Activated CD4-positive, alpha-beta T cell treated with anti-CD3 and anti-CD28 coated beads for 36 hours (primary cell): ENCODE measurements at regions not wholly inside any gene's neighbourhood (a gene's known extent, or its start where the extent isn't known, plus 50 kb on each side); places are given as distances from the start of the nearest gene placed in this dataset.

ENCODE experiments used
- ATAC-seq: fragments of 200-7000 bp; cut with Tn5 transposase; one replicate; pipeline ENCODE4 v1.10.0; 2021; ENCODE audit warnings: mild to moderate bottlenecking, moderate library complexity
- CTCF ChIA-PET: fragments of 350-600 bp; sonication (Branson Sonifier 250); formaldehyde crosslinking; loops from one replicate; lab custom pipeline; 2021; ENCODE audit warnings: antibody characterized with exemption; lab: Charles Lee
- POLR2A ChIA-PET: fragments of 350-600 bp; sonication (Branson Sonifier 250); formaldehyde crosslinking; loops from one replicate; lab custom pipeline; 2021; ENCODE audit warnings: antibody characterized with exemption, inconsistent platforms; lab: Charles Lee
- DNase-seq: peaks from one replicate; pipeline ENCODE4 v3.0.0-alpha.2; 2020
- H3K27ac Mint-ChIP-seq: one replicate; pipeline ENCODE4 v1.8.0; 2021; ENCODE audit warnings: mixed read lengths
- H3K27me3 Mint-ChIP-seq: one replicate; pipeline ENCODE4 v1.8.0; 2021; ENCODE audit warnings: mixed read lengths
- H3K36me3 Mint-ChIP-seq: one replicate; pipeline ENCODE4 v1.8.0; 2021; ENCODE audit warnings: low read depth, mixed read lengths
- H3K4me1 Mint-ChIP-seq: one replicate; pipeline ENCODE4 v1.8.0; 2021; ENCODE audit warnings: mixed read lengths
- H3K4me3 Mint-ChIP-seq: one replicate; pipeline ENCODE4 v1.8.0; 2021; ENCODE audit warnings: mild to moderate bottlenecking, moderate library complexity, mixed read lengths
- H3K9me3 Mint-ChIP-seq: one replicate; pipeline ENCODE4 v1.8.0; 2021; ENCODE audit warnings: low read depth, mixed read lengths
- intact Hi-C, 2 experiments: fragments of 100-400 bp; cut with DNase I in 1 of 2; cut with micrococcal nuclease in 1 of 2; formaldehyde crosslinking; loops; one replicate each; pipeline versions ENCODE4 v1.14.2 to v1.15.1; 2022 to 2024; cut with DNase I, micrococcal nuclease

- DNase-seq (no peak), ATAC-seq (no peak)
- ChIA-PET POLR2A (no interaction called here), CTCF (no interaction called here)
- intact Hi-C loops: no loop called here
- Mint-ChIP-seq H3K4me1 (no peaks in the 10 kb centered on the region), H3K36me3 (no peaks in the 10 kb centered on the region), H3K4me3 (no peak overlapping the region), H3K27me3 (no peaks in the 10 kb centered on the region), H3K27ac (no peak overlapping the region), H3K9me3 (no peaks in the 10 kb centered on the region)
Measured at GRCh38 chr4:175246941-175247340, 328.8 kb downstream of the ADAM29 start.

GRCh38 chr4:175252642-175253041 lies 334.5 kb downstream of the ADAM29 start:
- no peaks in the 10 kb centered on the region for H3K27me3 Mint-ChIP-seq
- no peak overlapping the region for H3K4me3 Mint-ChIP-seq
- H3K9me3 Mint-ChIP-seq: no peaks in the 10 kb centered on the region
- no peak for ATAC-seq
- H3K27ac Mint-ChIP-seq: no peak overlapping the region
- ChIA-PET CTCF (no interaction called here), POLR2A (no interaction called here)
- H3K4me1 Mint-ChIP-seq: no peaks in the 10 kb centered on the region
- intact Hi-C loops: no loop called here
- no peak for DNase-seq
- no peaks in the 10 kb centered on the region for H3K36me3 Mint-ChIP-seq

- POLR2A ChIA-PET: no interaction called here
- Mint-ChIP-seq H3K27ac (no peak overlapping the region), H3K27me3 (no peaks in the 10 kb centered on the region), H3K4me1 (no peaks in the 10 kb centered on the region), H3K9me3 (no peaks in the 10 kb centered on the region), H3K36me3 (no peaks in the 10 kb centered on the region), H3K4me3 (no peak overlapping the region)
- CTCF ChIA-PET: no interaction called here
- intact Hi-C loops: no loop called here
- DNase-seq: no peak
- ATAC-seq: no peak
Measured at GRCh38 chr4:175253184-175253902, 335.2 kb downstream of the ADAM29 start.

GRCh38 chr4:175263537-175263936 lies 345.4 kb downstream of the ADAM29 start:
- ATAC-seq (no peak), DNase-seq (no peak)
- no peak overlapping the region for H3K27ac Mint-ChIP-seq
- ChIA-PET CTCF (no interaction called here), POLR2A (no interaction called here)
- H3K9me3 Mint-ChIP-seq: no peaks in the 10 kb centered on the region
- intact Hi-C loops: no loop called here
- no peaks in the 10 kb centered on the region for H3K27me3 Mint-ChIP-seq
- no peak overlapping the region for H3K4me3 Mint-ChIP-seq
- no peaks in the 10 kb centered on the region for H3K4me1 Mint-ChIP-seq
- no peaks in the 10 kb centered on the region for H3K36me3 Mint-ChIP-seq

GRCh38 chr4:175271010-175271630 lies 353.0 kb downstream of the ADAM29 start:
- Mint-ChIP-seq H3K4me3 (no peak overlapping the region), H3K27ac (no peak overlapping the region), H3K36me3 (no peaks in the 10 kb centered on the region), H3K9me3 (no peaks in the 10 kb centered on the region), H3K27me3 (no peaks in the 10 kb centered on the region), H3K4me1 (no peaks in the 10 kb centered on the region)
- ATAC-seq (no peak), DNase-seq (no peak)
- ChIA-PET CTCF (no interaction called here), POLR2A (no interaction called here)
- intact Hi-C loops: no loop called here

- H3K4me3 Mint-ChIP-seq: no peak overlapping the region
- ChIA-PET CTCF (interaction anchor here (0.8 kb wide), 1 partner anchor 12 kb away, joined by 3 read pairs; no protein-coding TSS in a partner anchor), POLR2A (no interaction called here)
- DNase-seq (no peak), ATAC-seq (no peak)
- intact Hi-C loops: no loop called here
- H3K27ac Mint-ChIP-seq: no peak overlapping the region
- no peaks in the 10 kb centered on the region for H3K27me3 Mint-ChIP-seq
- H3K4me1 Mint-ChIP-seq: no peaks in the 10 kb centered on the region
- no peaks in the 10 kb centered on the region for H3K36me3 Mint-ChIP-seq
- H3K9me3 Mint-ChIP-seq: no peaks in the 10 kb centered on the region
Measured at GRCh38 chr4:175273995-175274753, 356.0 kb downstream of the ADAM29 start.

GRCh38 chr4:175277816-175278215 lies 359.7 kb downstream of the ADAM29 start:
- DNase-seq (no peak), ATAC-seq (no peak)
- ChIA-PET CTCF (no interaction called here), POLR2A (no interaction called here)
- intact Hi-C loops: no loop called here
- H3K4me3 Mint-ChIP-seq: no peak overlapping the region
- no peak overlapping the region for H3K27ac Mint-ChIP-seq
- H3K4me1 Mint-ChIP-seq: no peaks in the 10 kb centered on the region
- no peaks in the 10 kb centered on the region for H3K27me3 Mint-ChIP-seq
- no peaks in the 10 kb centered on the region for H3K9me3 Mint-ChIP-seq
- no peaks in the 10 kb centered on the region for H3K36me3 Mint-ChIP-seq

GRCh38 chr4:175280153-175280552 lies 362.0 kb downstream of the ADAM29 start:
- intact Hi-C loops: no loop called here
- no peak overlapping the region for H3K4me3 Mint-ChIP-seq
- DNase-seq (no peak), ATAC-seq (no peak)
- H3K4me1 Mint-ChIP-seq: no peaks in the 10 kb centered on the region
- H3K27ac Mint-ChIP-seq: no peak overlapping the region
- H3K36me3 Mint-ChIP-seq: no peaks in the 10 kb centered on the region
- H3K27me3 Mint-ChIP-seq: no peaks in the 10 kb centered on the region
- no peaks in the 10 kb centered on the region for H3K9me3 Mint-ChIP-seq
- ChIA-PET CTCF (no interaction called here), POLR2A (no interaction called here)

- intact Hi-C loops: no loop called here
- Mint-ChIP-seq H3K9me3 (peaks cover 2% of the 10 kb centered on the region), H3K4me3 (no peak overlapping the region), H3K27me3 (no peaks in the 10 kb centered on the region), H3K36me3 (no peaks in the 10 kb centered on the region), H3K27ac (no peak overlapping the region), H3K4me1 (no peaks in the 10 kb centered on the region)
- DNase-seq (no peak), ATAC-seq (no peak)
- ChIA-PET POLR2A (no interaction called here), CTCF (no interaction called here)
Measured at GRCh38 chr4:175281894-175282293, 363.7 kb downstream of the ADAM29 start.

GRCh38 chr4:175282407-175282806 lies 364.2 kb downstream of the ADAM29 start:
- H3K9me3 Mint-ChIP-seq: peaks cover 6% of the 10 kb centered on the region
- ChIA-PET CTCF (no interaction called here), POLR2A (no interaction called here)
- H3K36me3 Mint-ChIP-seq: no peaks in the 10 kb centered on the region
- H3K4me1 Mint-ChIP-seq: no peaks in the 10 kb centered on the region
- ATAC-seq (no peak), DNase-seq (no peak)
- H3K4me3 Mint-ChIP-seq: no peak overlapping the region
- no peaks in the 10 kb centered on the region for H3K27me3 Mint-ChIP-seq
- intact Hi-C loops: no loop called here
- no peak overlapping the region for H3K27ac Mint-ChIP-seq

- Mint-ChIP-seq H3K27ac (no peak overlapping the region), H3K4me1 (no peaks in the 10 kb centered on the region), H3K4me3 (no peak overlapping the region), H3K36me3 (no peaks in the 10 kb centered on the region), H3K9me3 (peaks cover 12% of the 10 kb centered on the region), H3K27me3 (no peaks in the 10 kb centered on the region)
- intact Hi-C loops: no loop called here
- POLR2A ChIA-PET: no interaction called here
- DNase-seq (no peak), ATAC-seq (no peak)
- CTCF ChIA-PET: no interaction called here
Measured at GRCh38 chr4:175290401-175290800, 372.2 kb downstream of the ADAM29 start.
